ENCODE measurements at regions not wholly inside any gene's neighbourhood (a gene's known extent, or its start where the extent isn't known, plus 50 kb on each side); places are given as distances from the start of the nearest gene placed in this dataset.

- TF ChIP-seq CTCF (IDR thresholded peaks at IDR 0.05) = no peak
- no peak for TF ChIP-seq EZH2phosphoT487 (IDR thresholded peaks at IDR 0.05)
- TF ChIP-seq EZH2 (IDR thresholded peaks at IDR 0.05) = no peak
Observed at GRCh38 chr13:84934911-84935310, 864.3 kb downstream of the SLITRK6 start.
